ENCODE measurements at regions not wholly inside any gene's neighbourhood (a gene's known extent, or its start where the extent isn't known, plus 50 kb on each side); places are given as distances from the start of the nearest gene placed in this dataset.

- DNase-seq (no peak), ATAC-seq (ENCODE audit: insufficient read depth, low FRiP score) (no peak)
- Histone ChIP-seq H3K9me3 (ENCODE audit: control insufficient read depth in 4 of 4, insufficient read depth in 3 of 4, low read length in 3 of 4) (peaks cover 0 to 6% (median 0%) of the 10 kb centered on the region in 4 donors), H3K4me1 (ENCODE audit: control insufficient read depth in 5 of 5, insufficient read depth in 5 of 5, low read length in 5 of 5) (no peaks in the 10 kb centered on the region), H3K36me3 (ENCODE audit: control insufficient read depth in 4 of 4, insufficient read depth in 4 of 4, low read length in 4 of 4) (no peaks in the 10 kb centered on the region), H3K9ac (ENCODE audit: insufficient read depth in 1 of 2, low read length in 2 of 2) (no peak overlapping the region), H3K27me3 (ENCODE audit: control insufficient read depth in 3 of 3, insufficient read depth in 3 of 3, low read length in 2 of 3) (no peaks in the 10 kb centered on the region), H3K27ac (ENCODE audit: low read depth in 1 of 2, low read length in 1 of 2) (no peak overlapping the region), H3K4me3 (no peak overlapping the region)
- WGBS, 2 donors, result 77 to 100% methylated on average over 1 of the region's 1 CpG
- TF ChIP-seq CTCF (IDR thresholded peaks at IDR 0.05; ENCODE audit: control extremely low read depth, extremely low read depth), result no peak
Measured at GRCh38 chr2:221129657-221130056, 442.4 kb downstream of the EPHA4 start.

GRCh38 chr2:221130431-221130830 lies 441.7 kb downstream of the EPHA4 start:
- TF ChIP-seq CTCF (IDR thresholded peaks at IDR 0.05; ENCODE audit: control extremely low read depth, extremely low read depth), result no peak
- Histone ChIP-seq H3K36me3 (ENCODE audit: control insufficient read depth in 4 of 4, insufficient read depth in 4 of 4, low read length in 4 of 4) (no peaks in the 10 kb centered on the region), H3K27me3 (ENCODE audit: control insufficient read depth in 3 of 3, insufficient read depth in 3 of 3, low read length in 2 of 3) (no peaks in the 10 kb centered on the region), H3K4me3 (no peak overlapping the region), H3K27ac (ENCODE audit: low read depth in 1 of 2, low read length in 1 of 2) (no peak overlapping the region), H3K4me1 (ENCODE audit: control insufficient read depth in 5 of 5, insufficient read depth in 5 of 5, low read length in 5 of 5) (no peaks in the 10 kb centered on the region), H3K9me3 (ENCODE audit: control insufficient read depth in 4 of 4, insufficient read depth in 3 of 4, low read length in 3 of 4) (peaks cover 0 to 6% (median 0%) of the 10 kb centered on the region in 4 donors), H3K9ac (ENCODE audit: insufficient read depth in 1 of 2, low read length in 2 of 2) (no peak overlapping the region)
- no peak for DNase-seq
- no peak for ATAC-seq (ENCODE audit: insufficient read depth, low FRiP score)
- 18 to 39% methylated on average over 1 of the region's 1 CpG for WGBS, 2 donors

GRCh38 chr2:221133941-221134340 lies 438.2 kb downstream of the EPHA4 start:
- DNase-seq (no peak), ATAC-seq (ENCODE audit: insufficient read depth, low FRiP score) (no peak)
- Histone ChIP-seq H3K27me3 (ENCODE audit: control insufficient read depth in 3 of 3, insufficient read depth in 3 of 3, low read length in 2 of 3) (no peaks in the 10 kb centered on the region), H3K4me3 (no peak overlapping the region), H3K27ac (ENCODE audit: low read depth in 1 of 2, low read length in 1 of 2) (no peak overlapping the region), H3K9ac (ENCODE audit: insufficient read depth in 1 of 2, low read length in 2 of 2) (no peak overlapping the region), H3K4me1 (ENCODE audit: control insufficient read depth in 5 of 5, insufficient read depth in 5 of 5, low read length in 5 of 5) (peaks cover 0 to 5% (median 0%) of the 10 kb centered on the region in 5 donors), H3K9me3 (ENCODE audit: control insufficient read depth in 4 of 4, insufficient read depth in 3 of 4, low read length in 3 of 4) (no peaks in the 10 kb centered on the region), H3K36me3 (ENCODE audit: control insufficient read depth in 4 of 4, insufficient read depth in 4 of 4, low read length in 4 of 4) (no peaks in the 10 kb centered on the region)
- no peak for TF ChIP-seq CTCF (IDR thresholded peaks at IDR 0.05; ENCODE audit: control extremely low read depth, extremely low read depth)
- 70 to 81% methylated on average over 2 of the region's 2 CpGs for WGBS, 2 donors

- Histone ChIP-seq H3K4me3 (no peak overlapping the region), H3K9me3 (ENCODE audit: control insufficient read depth in 4 of 4, insufficient read depth in 3 of 4, low read length in 3 of 4) (no peaks in the 10 kb centered on the region), H3K4me1 (ENCODE audit: control insufficient read depth in 5 of 5, insufficient read depth in 5 of 5, low read length in 5 of 5) (peaks cover 0 to 5% (median 0%) of the 10 kb centered on the region in 5 donors), H3K27ac (ENCODE audit: low read depth in 1 of 2, low read length in 1 of 2) (no peak overlapping the region), H3K27me3 (ENCODE audit: control insufficient read depth in 3 of 3, insufficient read depth in 3 of 3, low read length in 2 of 3) (no peaks in the 10 kb centered on the region), H3K9ac (ENCODE audit: insufficient read depth in 1 of 2, low read length in 2 of 2) (no peak overlapping the region), H3K36me3 (ENCODE audit: control insufficient read depth in 4 of 4, insufficient read depth in 4 of 4, low read length in 4 of 4) (no peaks in the 10 kb centered on the region)
- WGBS, 2 donors, result 93 to 95% methylated on average over 3 of the region's 3 CpGs
- ATAC-seq (ENCODE audit: insufficient read depth, low FRiP score) (no peak), DNase-seq (no peak)
- no peak for TF ChIP-seq CTCF (IDR thresholded peaks at IDR 0.05; ENCODE audit: control extremely low read depth, extremely low read depth)
Measured at GRCh38 chr2:221134718-221135117, 437.4 kb downstream of the EPHA4 start.

All from lung (tissue), 11 donors.